Tongue (tissue), 1 donor: ENCODE measurements at regions not wholly inside any gene's neighbourhood (a gene's known extent, or its start where the extent isn't known, plus 50 kb on each side); places are given as distances from the start of the nearest gene placed in this dataset.

ENCODE experiments used
- DNase-seq: peaks from one replicate; pipeline ENCODE4 v3.0.0-alpha.2; 2015

GRCh38 chr21:38956856-38957571 is 151.3 kb downstream of the ETS2 start:
- DNase-seq = no peak

- DNase-seq = no peak
Observed at GRCh38 chr21:38956521-38956855, 150.8 kb downstream of the ETS2 start.

- no peak for DNase-seq
Observed at GRCh38 chr21:38956007-38956406, 150.3 kb downstream of the ETS2 start.

GRCh38 chr21:38955495-38955894 is 149.8 kb downstream of the ETS2 start:
- DNase-seq = no peak

- DNase-seq = no peak
Observed at GRCh38 chr21:38954588-38955004, 148.9 kb downstream of the ETS2 start.

- no peak for DNase-seq
Observed at GRCh38 chr21:38953516-38953915, 147.8 kb downstream of the ETS2 start.

- no peak for DNase-seq
Observed at GRCh38 chr21:38952890-38953289, 147.2 kb downstream of the ETS2 start.

- DNase-seq = no peak
Observed at GRCh38 chr21:38951095-38951730, 145.5 kb downstream of the ETS2 start.

GRCh38 chr21:38950435-38951094 is 144.8 kb downstream of the ETS2 start:
- no peak for DNase-seq

GRCh38 chr21:38949070-38949380 is 143.3 kb downstream of the ETS2 start:
- no peak for DNase-seq

- DNase-seq = no peak
Observed at GRCh38 chr21:38948377-38949069, 142.8 kb downstream of the ETS2 start.

- no peak for DNase-seq
Observed at GRCh38 chr21:38945545-38946245, 140.0 kb downstream of the ETS2 start.

- no peak for DNase-seq
Observed at GRCh38 chr21:38944903-38945302, 139.2 kb downstream of the ETS2 start.

- DNase-seq = no peak
Observed at GRCh38 chr21:38944402-38944801, 138.7 kb downstream of the ETS2 start.

GRCh38 chr21:38942748-38943211 is 137.1 kb downstream of the ETS2 start:
- no peak for DNase-seq

- DNase-seq = no peak
Observed at GRCh38 chr21:38938769-38939168, 133.0 kb downstream of the ETS2 start.

GRCh38 chr21:38938343-38938742 is 132.6 kb downstream of the ETS2 start:
- no peak for DNase-seq

GRCh38 chr21:38937844-38938243 is 132.1 kb downstream of the ETS2 start:
- DNase-seq = no peak

GRCh38 chr21:38937286-38937790 is 131.6 kb downstream of the ETS2 start:
- DNase-seq = no peak

- DNase-seq = no peak
Observed at GRCh38 chr21:38936240-38936639, 130.5 kb downstream of the ETS2 start.

- DNase-seq = no peak
Observed at GRCh38 chr21:38933731-38934130, 128.0 kb downstream of the ETS2 start.

- DNase-seq = no peak
Observed at GRCh38 chr21:38931291-38931690, 125.6 kb downstream of the ETS2 start.
